Suppressor macrophage treated with lipopolysaccharide for 4 hours (primary cell): ENCODE measurements at regions not wholly inside any gene's neighbourhood (a gene's known extent, or its start where the extent isn't known, plus 50 kb on each side); places are given as distances from the start of the nearest gene placed in this dataset.

Experiments used
- DNase-seq: peaks from one replicate; pipeline ENCODE4 v3.0.0-alpha.2; 2020

DNA sequence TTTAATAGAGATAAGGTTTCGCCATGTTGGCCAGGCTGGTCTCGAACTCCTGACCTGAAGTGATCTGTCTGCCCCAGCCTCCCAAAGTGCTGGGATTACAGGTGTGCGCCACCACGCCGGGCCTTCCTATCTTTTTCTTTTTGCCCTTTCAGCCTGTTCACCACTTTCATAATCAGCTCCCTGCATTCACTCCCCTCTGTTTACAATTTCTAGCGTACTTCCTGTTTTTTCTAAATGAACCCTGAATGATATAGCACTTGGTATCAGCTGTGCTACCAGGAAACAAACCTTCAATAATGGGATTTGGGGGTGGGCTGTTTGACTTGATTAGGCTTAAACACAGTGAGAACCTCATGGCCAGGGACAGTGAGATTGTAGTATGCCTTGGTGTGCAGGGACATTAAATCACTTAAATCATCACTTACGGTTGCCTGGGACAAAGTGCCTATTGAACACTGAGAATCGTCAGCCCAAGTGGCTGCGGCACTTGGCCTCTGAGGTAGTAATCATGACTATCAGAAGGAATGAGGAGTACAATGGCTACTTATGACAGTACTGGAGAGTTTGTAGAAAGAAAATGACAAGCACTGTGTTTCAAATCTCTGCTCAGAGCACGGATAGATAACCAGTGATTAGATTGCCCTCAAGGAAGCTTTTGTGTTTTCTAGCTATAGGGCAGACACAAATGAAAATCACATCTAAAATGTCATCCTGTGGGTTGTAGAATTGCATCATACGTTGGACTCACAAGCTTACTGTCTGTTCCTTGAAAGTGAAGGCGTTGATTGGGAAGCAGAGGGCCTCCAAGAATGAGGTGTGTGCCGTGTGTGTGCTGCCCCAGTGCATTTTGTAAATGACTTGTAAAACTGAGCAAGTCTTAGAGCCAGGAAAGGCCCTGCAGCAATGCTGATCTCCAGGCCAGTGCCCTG, 661.8 kb downstream of the MATN1 start:
- DNase-seq, result peak; percentile 50

DNA sequence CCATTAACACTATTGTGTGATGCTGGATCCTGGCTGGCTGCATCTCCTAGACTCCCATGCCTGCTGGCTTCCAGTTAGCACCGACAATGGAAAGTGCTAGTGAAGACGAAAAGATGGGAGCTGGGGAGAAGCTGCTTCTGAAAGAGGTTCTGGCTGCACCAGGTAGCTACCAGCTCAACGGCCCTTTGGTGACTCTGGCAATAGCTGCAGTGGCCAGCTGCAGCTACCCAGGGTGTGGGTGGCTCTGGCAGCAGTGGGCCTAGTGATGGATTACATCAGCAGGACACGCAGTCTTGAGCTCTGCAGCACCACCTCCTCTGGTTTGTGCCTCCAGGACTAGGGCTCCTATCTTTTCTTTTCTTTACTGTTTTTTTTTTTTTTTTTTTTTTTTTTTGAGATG, 662.6 kb downstream of the MATN1 start:
- no peak for DNase-seq

DNA sequence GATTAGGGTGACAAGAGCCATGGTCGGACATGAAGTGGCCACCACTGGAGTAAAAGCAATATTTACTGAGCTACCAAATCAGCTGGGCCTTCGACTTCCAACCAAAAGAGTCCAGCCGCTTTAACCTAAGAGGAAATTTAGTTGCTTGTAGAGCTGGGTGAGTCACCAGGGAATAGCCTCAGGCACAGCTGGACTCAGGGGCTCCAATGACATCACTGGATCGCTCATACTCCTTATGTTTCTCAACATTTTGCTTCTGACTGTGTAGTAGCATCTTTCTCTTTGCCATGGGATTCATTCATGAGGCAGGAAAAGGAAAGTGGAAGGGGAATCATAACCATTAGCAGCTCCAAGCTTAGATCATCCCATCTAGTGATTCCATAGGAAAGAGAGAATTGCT, 664.4 kb downstream of the MATN1 start:
- peak; percentile 83 for DNase-seq

DNA sequence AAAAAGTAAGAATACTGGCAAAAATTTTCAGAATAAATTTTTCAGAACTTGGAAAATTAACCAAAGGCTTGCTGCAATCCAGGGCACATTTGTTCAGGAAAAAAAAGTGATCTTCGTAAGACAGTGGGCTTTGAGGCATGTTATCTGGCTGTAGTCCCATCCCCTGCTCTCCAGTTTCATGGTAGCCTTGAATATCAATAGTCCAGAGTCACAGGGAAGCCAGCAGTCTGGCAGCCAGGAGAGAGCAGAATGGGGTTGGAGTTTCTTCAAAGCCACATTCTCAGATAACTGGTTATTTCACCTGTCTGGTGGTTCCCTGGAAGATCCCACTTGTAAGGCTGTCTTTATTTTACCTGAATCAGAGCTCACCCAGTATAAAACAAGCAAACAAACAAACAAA, 669.3 kb downstream of the MATN1 start:
- no peak for DNase-seq

DNA sequence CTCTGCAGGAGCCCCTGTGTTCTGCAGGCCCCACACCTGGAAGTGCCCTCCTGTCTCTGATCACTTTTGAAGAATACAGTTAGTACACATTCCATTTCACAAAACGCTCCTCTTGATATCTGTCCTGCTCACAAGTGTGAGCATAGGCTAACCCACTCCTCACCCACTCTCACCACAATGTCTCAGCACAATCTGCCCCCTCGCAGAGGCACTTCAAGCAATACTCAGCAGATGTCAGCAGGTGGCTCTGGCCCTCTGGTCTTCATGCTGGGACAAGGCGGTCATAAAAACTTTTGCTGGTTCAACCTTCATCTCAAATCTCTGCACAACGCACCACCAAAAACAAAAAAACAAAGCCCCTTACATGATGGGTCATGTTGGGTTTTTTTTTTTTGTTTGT, 671.2 kb downstream of the MATN1 start:
- no peak for DNase-seq

DNA sequence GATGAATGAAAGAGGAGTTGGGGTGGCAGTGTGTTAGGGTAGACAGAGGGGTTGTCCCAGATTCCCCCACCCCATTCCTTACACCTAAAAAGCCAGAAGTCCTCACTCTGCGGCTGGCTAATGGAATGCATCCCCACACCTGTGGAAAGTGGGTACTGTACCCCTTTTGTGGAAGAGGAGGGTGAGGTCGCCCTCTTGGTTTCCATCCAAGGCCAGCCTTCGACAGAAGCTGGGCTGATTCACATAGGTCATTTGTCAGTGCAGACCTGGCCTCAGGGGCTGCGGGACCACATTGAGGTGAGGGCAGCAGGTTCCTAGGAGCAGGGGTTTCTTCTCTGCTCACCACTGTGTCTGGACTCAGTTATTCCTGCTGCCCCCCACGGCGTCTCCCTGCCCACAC, 671.6 kb downstream of the MATN1 start:
- no peak for DNase-seq

DNA sequence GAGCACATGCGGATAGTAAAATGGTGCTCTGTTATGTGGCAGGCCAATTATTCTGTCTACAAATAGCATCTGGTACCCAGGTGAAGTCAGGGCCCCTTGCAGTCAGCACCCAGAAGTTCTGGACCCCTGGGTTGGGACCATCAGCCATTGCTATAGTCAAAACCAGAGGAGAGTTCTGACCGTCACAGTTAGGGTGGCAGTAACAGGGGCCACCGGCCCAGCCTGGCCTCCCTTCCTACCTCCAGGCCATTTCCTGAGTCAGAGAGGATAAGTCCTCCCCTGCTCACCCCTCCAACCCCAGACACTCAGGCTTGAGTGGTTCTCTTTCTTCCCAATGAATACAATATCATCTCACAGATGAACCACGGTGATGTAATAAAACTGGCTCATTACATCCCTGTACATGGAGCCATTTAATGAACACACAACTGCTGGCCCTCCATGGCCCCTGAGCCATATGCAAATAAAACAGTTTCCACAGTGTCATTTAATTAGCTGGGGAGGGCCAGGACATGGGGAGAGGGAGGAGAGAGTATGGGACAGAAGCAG, 673.6 kb downstream of the MATN1 start:
- DNase-seq, result no peak

DNA sequence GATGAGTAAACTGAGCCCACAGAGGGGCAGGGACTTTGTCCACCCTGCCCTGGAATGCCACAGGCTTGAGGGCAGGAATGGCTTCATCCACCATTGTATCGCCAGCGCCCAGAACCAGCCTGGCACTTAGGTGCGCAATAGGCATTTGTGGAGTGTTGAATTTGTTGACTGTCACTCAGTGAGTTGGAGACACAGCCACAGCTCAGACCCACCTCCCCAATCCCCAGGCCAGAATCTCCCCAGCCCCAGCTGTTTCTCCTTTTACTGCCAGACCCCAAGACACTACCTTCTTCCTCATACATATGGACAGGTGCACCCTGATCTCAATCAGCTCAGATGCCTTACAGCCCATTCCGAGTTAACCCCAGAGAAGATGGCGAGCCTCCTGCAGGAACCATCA, 674.5 kb downstream of the MATN1 start:
- no peak for DNase-seq

DNA sequence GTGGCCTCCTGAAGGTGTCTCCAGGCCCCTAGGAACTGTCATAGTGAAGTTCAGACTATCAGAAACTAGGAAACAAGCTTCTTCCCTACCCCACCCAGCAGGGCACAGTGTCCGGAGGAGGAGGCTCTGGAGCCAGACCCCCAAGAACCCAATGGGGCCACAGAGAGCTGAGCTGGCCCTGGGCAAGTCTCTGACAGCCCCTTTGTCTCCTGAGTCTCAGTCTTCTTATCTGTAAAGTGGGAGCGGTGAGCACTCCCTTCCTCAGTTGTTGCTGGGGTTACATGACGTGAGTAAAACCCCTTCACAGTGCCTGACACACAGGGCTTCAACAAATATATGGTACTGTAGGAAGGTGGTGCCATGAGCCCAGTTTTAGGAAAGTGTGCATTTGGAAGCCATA, 675.8 kb downstream of the MATN1 start:
- DNase-seq, result no peak

DNA sequence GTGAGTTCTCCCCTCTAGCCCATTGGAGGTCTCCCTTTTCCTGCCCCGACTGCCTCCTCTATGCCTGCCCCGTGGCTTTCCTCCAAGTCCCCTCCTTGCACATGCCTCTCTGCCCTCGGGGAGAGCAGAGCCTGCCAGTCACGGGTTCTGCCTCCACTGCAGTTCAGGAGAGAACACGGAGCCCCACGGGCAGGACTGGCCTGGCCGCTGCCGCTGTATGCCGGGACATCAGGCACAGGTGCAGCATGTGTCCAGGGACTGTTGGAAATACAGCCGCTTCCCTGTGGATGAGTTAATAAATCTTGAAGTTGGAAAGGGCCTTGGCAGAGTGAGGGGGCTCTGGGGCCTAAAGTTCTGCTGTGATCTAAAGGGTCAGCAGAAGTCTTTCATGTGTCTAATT, 676.6 kb downstream of the MATN1 start:
- DNase-seq, result no peak

DNA sequence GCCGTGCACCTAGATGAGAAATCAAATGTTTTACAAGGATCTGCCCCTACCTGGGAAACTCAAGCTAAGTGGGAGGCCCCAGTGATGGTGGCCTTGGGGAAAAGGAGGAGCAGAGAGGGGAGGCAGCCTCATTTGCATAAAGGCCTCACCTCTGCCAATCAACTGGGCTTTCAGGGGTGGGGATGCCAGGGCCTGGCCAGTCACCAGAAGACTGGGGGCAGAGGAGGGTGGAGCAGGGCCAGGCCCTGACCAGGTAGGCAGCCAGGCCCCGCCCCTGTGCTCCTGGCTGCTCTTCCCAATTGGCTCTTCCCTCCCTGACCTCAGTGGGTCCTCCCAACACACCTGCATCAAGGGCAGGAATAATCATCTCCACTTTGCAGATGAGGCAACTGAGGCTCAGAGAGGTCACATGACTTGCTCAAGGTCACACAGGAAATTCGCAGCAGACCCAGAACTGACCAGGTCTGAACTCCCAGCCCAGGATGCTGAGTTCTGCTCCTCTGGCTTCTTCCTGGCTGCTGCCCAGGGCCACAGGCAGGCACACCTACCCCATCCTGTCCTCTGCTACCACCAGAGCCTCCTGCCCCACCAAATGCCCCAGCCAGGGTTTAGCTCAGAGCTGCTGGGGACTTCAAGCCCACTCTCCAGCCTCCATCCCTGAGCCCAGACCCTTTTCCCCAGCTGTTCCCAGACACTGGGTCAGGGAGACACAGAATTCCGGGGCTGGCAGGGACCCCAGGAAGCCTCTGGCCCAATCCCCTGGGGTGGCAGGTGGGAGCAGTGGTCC, 677.9 kb downstream of the MATN1 start:
- DNase-seq, result no peak

DNA sequence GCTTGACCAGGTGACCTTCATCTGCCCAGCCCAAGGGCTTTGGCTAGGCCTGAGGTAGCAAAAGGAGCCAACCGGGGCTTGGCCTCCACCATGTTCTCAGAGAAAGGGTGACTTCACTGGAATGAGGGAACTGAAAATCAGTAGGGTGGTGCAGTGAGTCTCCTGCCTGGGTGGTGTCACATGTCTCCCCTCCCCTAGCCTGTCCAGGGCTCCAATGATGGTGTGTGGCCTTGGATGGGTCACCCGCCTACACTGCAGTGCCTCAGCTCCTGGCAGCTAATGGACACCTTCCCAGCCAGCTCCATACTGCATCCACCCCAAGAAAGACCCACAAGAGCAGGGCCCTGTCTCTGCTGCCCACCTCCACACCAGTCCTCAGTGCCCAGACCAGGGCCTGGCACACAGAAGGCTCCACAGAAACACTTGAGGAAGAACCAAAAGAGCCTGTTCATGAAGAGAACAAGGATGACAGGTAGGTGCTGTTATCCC, 678.7 kb downstream of the MATN1 start:
- DNase-seq, result peak; percentile 51

DNA sequence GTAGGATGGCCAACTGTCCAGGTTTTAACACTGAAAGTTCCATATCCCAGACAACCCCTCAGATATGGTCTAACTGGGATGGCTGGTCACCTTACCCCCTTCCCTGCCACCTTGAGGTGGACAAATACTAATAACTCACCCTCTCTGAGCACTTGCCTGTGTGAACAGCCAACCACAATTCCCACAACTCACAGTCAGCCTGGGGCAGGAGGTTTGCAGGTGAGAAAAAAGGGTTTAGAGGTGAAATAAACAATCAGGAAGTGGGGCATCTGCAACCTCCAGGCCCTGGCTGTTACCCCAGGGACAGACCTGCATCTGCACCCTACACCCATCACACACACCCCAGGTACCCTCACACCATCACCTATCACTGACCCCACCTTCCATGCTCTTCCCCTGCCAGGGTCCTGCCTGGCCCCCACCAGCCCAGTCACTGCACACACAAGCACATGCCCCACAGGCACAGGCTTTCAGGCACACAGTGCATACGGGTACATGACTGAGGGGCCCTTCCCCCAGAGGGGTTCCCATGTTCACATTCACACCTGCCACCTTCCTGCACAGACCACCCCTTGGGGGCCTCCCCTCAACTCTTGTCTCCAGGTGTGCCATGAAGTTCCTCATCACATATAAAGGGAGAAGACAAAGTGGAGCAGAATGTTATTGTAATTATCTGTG, 679.5 kb downstream of the MATN1 start:
- no peak for DNase-seq

DNA sequence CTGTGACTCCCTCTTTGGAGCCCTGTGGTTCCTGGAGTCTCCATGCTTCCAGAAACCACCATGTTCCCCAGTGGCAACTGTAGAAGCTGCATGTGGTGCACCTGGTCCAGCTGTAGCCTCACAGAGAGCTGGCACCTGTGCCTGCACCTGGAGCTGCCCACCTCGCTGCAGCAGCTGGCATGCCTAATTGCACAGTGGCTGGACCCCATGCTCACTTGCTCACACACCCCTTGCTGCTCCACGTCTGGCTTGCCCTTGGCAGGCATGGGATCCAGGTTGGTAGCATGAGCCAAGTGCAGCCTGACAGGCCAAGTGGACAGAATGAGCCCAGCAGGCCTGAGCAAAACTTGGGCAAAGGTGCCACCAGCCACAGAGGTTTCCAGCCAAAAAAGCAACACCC, 680.1 kb downstream of the MATN1 start:
- no peak for DNase-seq

DNA sequence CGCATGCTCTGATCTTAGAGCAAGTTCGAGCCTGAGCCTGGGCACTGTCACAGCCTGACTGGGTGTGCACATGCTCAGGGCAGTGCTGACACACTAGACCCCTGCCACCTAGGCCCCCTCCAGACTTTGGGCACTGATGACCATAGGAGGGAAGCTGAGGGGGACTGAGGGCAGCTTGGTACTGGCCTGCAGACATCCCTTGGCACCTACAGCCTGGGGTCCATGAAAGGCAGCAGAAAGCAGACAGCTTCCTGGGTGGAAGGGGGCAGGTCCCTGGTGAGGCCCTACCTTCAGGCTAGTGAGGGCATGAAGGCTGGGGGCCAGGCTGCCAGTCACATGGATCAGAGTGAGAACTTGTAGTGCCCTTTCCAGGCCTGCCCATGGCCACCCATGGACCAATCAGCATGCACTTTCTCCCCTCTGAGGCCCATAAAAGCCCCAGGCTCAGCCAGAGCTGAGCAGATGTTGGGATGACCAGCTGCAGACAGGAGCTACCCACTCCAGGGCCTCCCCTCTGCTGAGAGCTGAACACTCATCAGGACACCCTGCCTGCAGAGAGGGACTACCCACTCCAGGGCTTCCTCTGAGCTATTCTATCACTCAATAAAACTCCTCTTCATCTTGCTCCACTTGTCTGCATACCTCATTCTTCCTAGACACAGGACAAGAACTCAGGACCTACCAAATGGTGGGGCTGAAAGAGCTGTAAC, 680.8 kb downstream of the MATN1 start:
- no peak for DNase-seq

DNA sequence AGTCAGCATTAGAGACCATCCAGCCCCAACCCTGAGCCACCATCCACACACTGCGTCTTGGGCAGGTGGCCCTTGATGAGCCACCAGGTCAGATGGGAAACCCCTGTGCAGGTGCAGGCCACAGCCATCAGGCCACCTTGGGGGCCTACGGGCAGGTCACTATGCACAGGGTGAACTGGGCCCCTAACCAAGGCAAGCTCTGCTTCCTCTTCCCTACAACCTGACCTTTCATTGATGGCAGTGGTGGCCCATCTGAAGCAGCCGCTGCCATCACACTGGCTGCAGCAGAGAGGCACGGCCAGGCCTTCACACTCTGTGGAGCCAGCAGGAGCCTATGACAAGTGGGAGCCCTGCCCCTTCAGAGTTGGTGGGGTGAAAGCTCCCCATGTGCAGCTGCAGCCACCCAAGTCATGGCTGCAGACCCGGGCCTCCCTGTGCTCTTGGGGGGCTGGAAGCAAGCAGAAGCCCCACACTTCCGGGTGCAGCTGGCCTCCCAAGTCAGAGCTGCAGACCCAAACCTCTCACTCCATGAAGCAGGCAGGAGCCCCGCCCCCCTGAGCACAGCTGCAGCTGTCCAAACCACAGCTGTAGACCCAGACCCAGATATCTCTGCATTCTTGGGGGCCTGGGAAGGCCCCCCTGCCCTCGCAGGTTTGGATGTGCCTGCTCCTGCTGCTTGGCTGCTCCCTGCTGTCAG, 681.5 kb downstream of the MATN1 start:
- no peak for DNase-seq

DNA sequence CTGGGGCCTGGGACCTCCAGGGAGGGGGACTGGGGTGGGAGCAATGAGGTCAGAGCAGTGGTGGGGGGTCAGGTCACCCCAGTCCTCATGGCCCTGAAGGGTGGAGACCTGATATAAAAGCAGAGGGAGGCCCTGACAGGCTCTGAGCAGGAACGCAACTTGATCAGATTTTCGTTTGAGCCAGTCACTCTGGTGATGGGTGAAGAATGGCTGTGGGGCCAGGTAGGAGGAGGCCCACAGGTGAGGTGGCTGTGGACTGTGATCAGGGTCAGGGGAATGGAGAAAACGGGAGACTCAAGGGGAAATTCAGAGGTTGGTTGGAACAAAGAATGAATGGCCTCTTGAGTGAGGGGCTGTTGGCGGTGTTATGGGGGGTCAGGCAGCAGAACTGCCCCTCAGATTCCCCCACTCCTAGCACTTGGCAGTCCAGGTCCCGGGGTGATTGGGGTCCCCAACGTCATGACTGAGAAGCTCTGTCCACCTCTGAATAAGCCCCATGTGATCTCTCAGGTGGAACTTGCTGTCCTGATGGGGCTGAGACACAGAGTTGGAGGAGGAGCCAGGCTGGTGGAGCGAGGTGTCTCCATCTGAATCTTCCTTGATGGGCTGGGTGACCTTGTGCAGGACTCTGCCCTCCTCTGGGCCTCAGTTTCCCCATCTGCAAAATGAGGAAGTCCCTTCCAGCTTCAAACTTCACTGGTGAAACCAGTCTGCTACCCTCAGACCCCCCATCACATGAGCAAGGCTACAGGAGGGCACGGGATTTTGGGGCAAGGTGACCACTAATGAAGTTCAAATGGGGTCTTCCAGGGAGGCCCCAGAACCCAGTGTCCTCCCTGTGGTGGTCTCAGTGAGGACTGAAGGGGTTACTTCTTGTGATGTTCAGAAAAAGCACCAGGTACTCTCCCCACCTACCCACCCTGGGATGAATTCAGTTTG, 683.0 kb downstream of the MATN1 start:
- no peak for DNase-seq

DNA sequence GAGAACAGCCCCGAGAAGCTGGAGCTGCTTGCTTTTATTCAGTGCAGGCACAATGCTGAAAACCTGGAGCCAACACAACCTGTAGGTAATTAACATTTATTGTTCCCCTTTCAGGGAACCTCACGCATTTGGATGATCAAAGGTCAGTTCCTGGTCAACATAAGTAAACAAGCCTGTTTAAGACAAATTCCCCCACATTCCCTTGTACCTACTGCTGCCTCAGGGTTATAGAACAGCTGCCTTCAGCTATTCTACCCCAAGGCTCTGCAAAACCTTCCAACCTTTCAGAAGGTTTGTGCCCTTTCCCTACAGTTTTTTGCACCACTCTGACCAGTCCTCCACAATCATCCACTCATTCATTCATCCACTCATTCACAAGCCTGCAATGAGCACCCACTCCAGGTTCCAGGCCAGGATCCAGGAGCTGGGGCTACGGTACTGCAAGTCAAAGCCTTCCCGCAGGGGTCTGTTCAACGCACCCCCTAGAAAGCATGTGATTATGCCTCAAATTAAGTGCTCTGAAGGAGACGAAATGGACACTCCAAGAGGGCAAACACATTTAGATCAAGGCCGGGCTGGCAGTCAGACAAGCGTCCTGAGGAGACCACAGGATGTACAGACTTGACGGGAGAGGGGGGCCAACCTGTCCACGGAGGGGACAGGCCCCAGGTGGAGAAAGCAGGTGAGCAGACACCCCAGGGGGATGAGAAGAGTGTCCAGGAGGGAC, 683.9 kb downstream of the MATN1 start:
- no peak for DNase-seq

DNA sequence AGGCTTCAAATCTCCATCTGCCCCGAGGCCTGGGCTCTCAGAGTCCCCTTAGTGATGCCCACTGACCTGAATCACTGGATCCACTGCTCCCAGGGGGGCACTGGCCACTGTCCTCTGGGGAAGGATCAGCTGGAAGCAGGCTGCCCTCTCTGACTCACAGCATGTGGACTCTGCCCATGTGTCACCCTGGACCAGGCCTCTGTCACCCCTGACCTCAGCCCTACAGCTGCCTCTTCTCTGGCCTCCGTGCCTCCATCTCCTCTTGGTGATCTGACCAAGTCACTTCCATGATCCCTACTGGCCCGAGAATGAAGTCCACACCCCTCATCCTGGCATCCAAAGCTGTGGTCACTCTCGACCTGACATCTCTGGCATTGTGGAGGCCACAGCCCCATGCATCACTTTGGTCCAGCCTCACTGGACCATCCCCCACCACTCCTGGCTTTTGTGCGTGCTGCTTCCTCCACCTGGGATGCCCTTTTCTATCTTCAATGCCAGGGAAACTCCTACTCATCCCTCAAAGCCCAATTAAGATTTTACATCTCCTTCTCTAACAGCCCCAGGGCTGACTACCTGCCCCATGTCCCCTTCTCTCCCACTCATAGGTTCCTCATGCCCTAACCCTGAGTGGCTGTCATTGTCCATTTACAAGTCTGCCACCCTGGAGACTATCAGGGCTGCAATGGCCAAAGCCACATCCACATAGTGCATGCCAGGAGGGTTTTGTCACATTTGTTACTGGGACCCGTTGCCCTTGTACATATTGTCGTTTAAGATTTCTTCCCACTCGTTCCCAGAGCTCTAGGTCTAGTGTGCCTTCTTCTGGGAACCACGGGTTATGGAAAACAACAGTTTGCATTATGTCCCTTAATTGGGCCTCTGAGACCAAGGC, 685.0 kb downstream of the MATN1 start:
- DNase-seq, result no peak
